ENCODE measurements at regions not wholly inside any gene's neighbourhood (a gene's known extent, or its start where the extent isn't known, plus 50 kb on each side); places are given as distances from the start of the nearest gene placed in this dataset.

DNA sequence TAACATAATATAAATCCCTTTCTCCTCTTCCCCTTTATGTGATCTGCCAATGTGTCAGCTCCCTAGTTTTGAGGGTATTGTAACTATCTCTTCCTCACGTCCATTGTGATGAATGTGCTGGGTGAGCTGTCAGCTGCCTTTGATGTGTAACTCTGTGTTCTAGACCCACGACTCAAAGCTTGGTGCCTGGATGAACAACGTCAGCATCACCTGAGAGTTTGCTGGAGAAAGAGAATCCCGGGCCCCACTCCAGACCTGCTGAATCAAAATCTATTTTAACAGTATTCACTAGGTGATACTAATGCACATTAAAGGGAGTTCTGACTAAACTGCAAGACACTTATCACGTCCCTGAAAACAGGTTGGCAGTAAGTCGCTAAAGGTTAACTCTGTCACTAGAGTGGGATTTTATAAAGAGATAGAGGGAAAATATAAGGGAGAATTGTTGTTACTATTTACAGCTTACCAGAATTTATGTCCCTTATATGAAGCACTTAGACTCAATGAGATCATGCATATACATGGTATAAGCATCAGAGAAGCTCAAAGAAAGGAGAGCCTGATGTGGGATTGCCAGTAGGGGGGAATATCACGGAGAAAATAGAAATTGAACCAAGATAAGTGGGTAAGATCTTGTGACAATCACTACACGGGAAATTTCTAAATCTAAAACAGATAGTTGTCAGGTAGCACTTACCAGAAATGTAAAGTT lies 423.8 kb upstream of the SLC30A5 start:
- H3K27me3 Mint-ChIP-seq (ENCODE audit: unreplicated experiment), result no peaks in the 10 kb centered on the region
- H3K36me3 Mint-ChIP-seq (ENCODE audit: low read depth, unreplicated experiment), result no peaks in the 10 kb centered on the region
- no peaks in the 10 kb centered on the region for H3K4me1 Mint-ChIP-seq (ENCODE audit: unreplicated experiment)
- no peak overlapping the region for H3K4me3 Mint-ChIP-seq (ENCODE audit: unreplicated experiment)
- no peaks in the 10 kb centered on the region for H3K9me3 Mint-ChIP-seq (ENCODE audit: unreplicated experiment)
- H3K27ac Mint-ChIP-seq (ENCODE audit: unreplicated experiment), result no peak overlapping the region
- TF ChIP-seq, protein P1, sequence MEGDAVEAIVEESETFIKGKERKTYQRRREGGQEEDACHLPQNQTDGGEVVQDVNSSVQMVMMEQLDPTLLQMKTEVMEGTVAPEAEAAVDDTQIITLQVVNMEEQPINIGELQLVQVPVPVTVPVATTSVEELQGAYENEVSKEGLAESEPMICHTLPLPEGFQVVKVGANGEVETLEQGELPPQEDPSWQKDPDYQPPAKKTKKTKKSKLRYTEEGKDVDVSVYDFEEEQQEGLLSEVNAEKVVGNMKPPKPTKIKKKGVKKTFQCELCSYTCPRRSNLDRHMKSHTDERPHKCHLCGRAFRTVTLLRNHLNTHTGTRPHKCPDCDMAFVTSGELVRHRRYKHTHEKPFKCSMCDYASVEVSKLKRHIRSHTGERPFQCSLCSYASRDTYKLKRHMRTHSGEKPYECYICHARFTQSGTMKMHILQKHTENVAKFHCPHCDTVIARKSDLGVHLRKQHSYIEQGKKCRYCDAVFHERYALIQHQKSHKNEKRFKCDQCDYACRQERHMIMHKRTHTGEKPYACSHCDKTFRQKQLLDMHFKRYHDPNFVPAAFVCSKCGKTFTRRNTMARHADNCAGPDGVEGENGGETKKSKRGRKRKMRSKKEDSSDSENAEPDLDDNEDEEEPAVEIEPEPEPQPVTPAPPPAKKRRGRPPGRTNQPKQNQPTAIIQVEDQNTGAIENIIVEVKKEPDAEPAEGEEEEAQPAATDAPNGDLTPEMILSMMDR (IDR thresholded peaks at IDR 0.05; ENCODE audit: unreplicated experiment), result no peak
- no peak for DNase-seq (ENCODE audit: low spot score)

DNA sequence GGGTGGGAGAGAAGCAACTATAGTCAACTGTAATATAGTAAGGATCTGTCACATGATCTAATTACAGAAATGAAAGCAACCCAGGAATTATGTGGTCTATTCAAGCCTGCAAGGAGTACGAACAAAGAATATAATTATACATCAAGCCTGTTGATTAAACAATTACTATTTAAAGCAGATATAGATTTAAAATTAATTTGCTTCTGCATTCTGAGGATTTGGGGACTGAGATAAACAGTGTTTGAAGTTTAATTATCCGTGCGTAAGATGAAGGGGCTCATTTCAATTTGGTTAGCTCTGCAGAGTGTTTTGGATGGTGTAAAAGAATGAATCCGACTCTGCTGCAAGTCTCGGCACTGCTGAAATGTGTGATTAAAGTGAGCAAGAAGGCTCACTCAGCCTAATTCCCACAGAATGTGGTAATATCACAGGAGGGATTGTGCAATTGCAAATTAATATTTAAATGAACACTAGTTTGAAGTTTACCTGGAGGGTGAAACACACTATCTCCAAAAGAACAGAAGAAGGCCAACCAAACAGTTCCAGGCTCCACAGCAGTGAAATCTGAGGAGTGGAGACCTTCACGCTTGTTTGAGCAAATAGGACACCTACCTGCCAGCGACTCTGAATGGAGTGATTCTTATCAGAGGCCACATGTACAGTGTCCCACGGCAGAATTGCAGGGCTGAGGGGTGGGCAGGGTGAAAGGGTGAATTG lies 420.6 kb upstream of the SLC30A5 start:
- Mint-ChIP-seq H3K4me1 (ENCODE audit: unreplicated experiment) (no peaks in the 10 kb centered on the region), H3K36me3 (ENCODE audit: low read depth, unreplicated experiment) (no peaks in the 10 kb centered on the region), H3K27ac (ENCODE audit: unreplicated experiment) (no peak overlapping the region), H3K9me3 (ENCODE audit: unreplicated experiment) (no peaks in the 10 kb centered on the region), H3K4me3 (ENCODE audit: unreplicated experiment) (no peak overlapping the region), H3K27me3 (ENCODE audit: unreplicated experiment) (no peaks in the 10 kb centered on the region)
- DNase-seq (ENCODE audit: low spot score), result no peak
- TF ChIP-seq, protein P1 (IDR thresholded peaks at IDR 0.05; ENCODE audit: unreplicated experiment), result no peak

DNA sequence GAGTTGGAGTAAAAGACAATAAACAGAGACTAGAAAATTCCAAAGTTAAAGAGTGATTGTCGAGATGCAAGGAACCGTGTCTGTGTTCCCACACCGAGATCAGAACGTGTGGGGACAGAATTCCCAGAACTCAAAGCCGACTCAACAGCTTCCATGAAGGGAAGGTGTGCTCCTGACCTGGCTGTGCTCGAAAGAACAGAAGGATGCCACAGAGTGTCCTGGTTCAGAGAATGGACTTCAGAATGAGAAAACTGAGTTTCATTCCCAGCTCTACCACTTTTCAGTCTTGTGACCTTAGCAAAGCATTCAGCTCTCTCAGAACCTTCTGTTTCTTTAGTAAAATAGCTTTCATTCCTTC lies 420.0 kb upstream of the SLC30A5 start:
- no peaks in the 10 kb centered on the region for H3K36me3 Mint-ChIP-seq (ENCODE audit: low read depth, unreplicated experiment)
- TF ChIP-seq, protein P1 (IDR thresholded peaks at IDR 0.05; ENCODE audit: unreplicated experiment), result no peak
- peaks cover 2% of the 10 kb centered on the region for H3K27me3 Mint-ChIP-seq (ENCODE audit: unreplicated experiment)

DNA sequence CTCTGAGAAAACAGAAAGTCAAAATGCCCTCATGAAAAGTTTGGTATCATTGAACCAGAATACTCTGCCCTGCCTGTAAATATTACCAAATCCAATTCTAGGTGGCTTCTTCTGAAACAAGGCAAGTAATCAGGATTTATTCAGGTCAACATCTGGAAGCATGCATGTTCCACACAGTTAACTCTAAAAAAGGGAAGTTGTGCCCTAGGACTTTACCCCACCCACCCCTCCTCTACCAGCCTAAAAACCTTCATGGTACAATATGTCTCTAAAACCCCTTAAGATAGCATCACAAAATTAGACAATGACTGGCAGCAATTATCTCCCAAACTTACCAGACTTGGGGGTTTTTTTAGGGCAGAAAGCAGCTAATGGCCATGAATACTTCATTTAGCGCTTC lies 414.8 kb upstream of the SLC30A5 start:
- Mint-ChIP-seq H3K27me3 (ENCODE audit: unreplicated experiment) (peaks cover 2% of the 10 kb centered on the region), H3K27ac (ENCODE audit: unreplicated experiment) (no peak overlapping the region), H3K4me3 (ENCODE audit: unreplicated experiment) (no peak overlapping the region), H3K36me3 (ENCODE audit: low read depth, unreplicated experiment) (no peaks in the 10 kb centered on the region), H3K4me1 (ENCODE audit: unreplicated experiment) (no peaks in the 10 kb centered on the region), H3K9me3 (ENCODE audit: unreplicated experiment) (no peaks in the 10 kb centered on the region)
- TF ChIP-seq, protein P1 (IDR thresholded peaks at IDR 0.05; ENCODE audit: unreplicated experiment), result no peak
- no peak for DNase-seq (ENCODE audit: low spot score)

More for the DNA sequence above, 420.0 kb upstream of the SLC30A5 start:
- Mint-ChIP-seq H3K4me3 (ENCODE audit: unreplicated experiment) (no peak overlapping the region), H3K27ac (ENCODE audit: unreplicated experiment) (no peak overlapping the region), H3K4me1 (ENCODE audit: unreplicated experiment) (no peaks in the 10 kb centered on the region), H3K9me3 (ENCODE audit: unreplicated experiment) (no peaks in the 10 kb centered on the region)
- no peak for DNase-seq (ENCODE audit: low spot score)

DNA sequence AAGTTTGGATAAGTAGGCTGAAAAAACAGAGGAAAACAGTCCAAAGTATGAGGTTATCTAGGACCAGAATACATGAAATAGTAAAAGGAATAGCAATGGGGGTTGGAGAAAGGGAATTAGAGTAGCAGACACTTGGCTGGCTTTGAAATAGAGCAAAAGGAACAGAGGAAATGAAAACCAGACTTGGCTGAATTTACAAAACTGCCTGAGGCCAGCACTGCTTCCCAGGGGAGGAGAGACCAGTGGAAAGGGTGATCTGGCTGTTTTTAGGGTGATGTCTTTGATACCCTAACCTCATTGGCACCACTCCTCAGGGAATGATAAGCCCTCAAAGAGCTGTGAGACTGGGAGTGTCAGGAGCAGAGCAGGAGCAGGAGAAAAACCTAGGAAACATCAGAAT lies 413.4 kb upstream of the SLC30A5 start:
- Mint-ChIP-seq H3K27me3 (ENCODE audit: unreplicated experiment) (peaks cover 2% of the 10 kb centered on the region), H3K9me3 (ENCODE audit: unreplicated experiment) (no peaks in the 10 kb centered on the region), H3K36me3 (ENCODE audit: low read depth, unreplicated experiment) (no peaks in the 10 kb centered on the region), H3K4me1 (ENCODE audit: unreplicated experiment) (no peaks in the 10 kb centered on the region), H3K27ac (ENCODE audit: unreplicated experiment) (no peak overlapping the region), H3K4me3 (ENCODE audit: unreplicated experiment) (no peak overlapping the region)
- DNase-seq (ENCODE audit: low spot score), result no peak
- TF ChIP-seq, protein P1 (IDR thresholded peaks at IDR 0.05; ENCODE audit: unreplicated experiment), result no peak
